K562 (cell line): ENCODE measurements at regions not wholly inside any gene's neighbourhood (a gene's known extent, or its start where the extent isn't known, plus 50 kb on each side); places are given as distances from the start of the nearest gene placed in this dataset.

Source experiments
- FOXA1 ChIP-seq: fragments of 450-650 bp; IDR thresholded peaks from 2 replicates; pipeline ENCODE4 v1.6.1; 2016; ENCODE audit warnings: mild to moderate bottlenecking, borderline replicate concordance
- GABPB1 ChIP-seq: sonication (generic); formaldehyde crosslinking; IDR thresholded peaks from 2 replicates; pipeline ENCODE4 v1.8.0; 2022; ENCODE audit warnings: mild to moderate bottlenecking, missing genetic modification reagents
- RBM25 ChIP-seq: fragments of 200-400 bp; formaldehyde crosslinking; IDR thresholded peaks from 2 replicates; pipeline ENCODE4 v1.6.1; 2018; ENCODE audit warnings: low read length, low read depth, moderate library complexity; ENCODE audit not compliant: severe bottlenecking
- TSC22D4 ChIP-seq: fragments of 450-650 bp; IDR thresholded peaks from 2 replicates; pipeline ENCODE4 v1.6.1; 2016; ENCODE audit warnings: missing genetic modification characterization, missing biosample characterization, control low read depth
- ZNF274 ChIP-seq: IDR thresholded peaks from 2 replicates; pipeline ENCODE4 v1.6.1; 2011; ENCODE audit warnings: low read depth, mild to moderate bottlenecking, low read length, moderate library complexity, borderline replicate concordance
- TF ChIP-seq, protein P1 (sequence below): fragments of 250-450 bp; sonication (Bioruptor Pico); IDR thresholded peaks from 2 replicates; pipeline ENCODE4 v1.5.0; 2020; ENCODE audit warnings: mild to moderate bottlenecking, borderline replicate concordance
- TF ChIP-seq, protein P2 (sequence below): sonication (generic); formaldehyde crosslinking; IDR thresholded peaks from 2 replicates; pipeline ENCODE4 v1.8.1; 2023; ENCODE audit warnings: mild to moderate bottlenecking, missing genetic modification reagents
- TF ChIP-seq, protein P3 (sequence below), 3 experiments: IDR thresholded peaks in 2 of 3; conservative IDR thresholded peaks in 1 of 3; 2 replicates each; pipeline ENCODE4 v1.5.1; 2011 to 2012; ENCODE audit warnings: low read length in 3 of 3, mild to moderate bottlenecking in 3 of 3, control low read depth in 2 of 3, improper control_type of control experiment in 1 of 3, inconsistent platforms in 1 of 3, low read depth in 1 of 3, mixed read lengths in 1 of 3, moderate library complexity in 1 of 3; ENCODE audit not compliant: insufficient read depth in 2 of 3
- TF ChIP-seq, protein P4 (sequence below), 2 experiments: fragments of 450-650 bp; formaldehyde crosslinking in 1 of 2; IDR thresholded peaks; 2 replicates each; pipeline versions ENCODE4 v1.4.0 to v1.6.1; 2014 to 2020; ENCODE audit warnings: mild to moderate bottlenecking in 2 of 2, borderline replicate concordance in 1 of 2, low read depth in 1 of 2

DNA sequence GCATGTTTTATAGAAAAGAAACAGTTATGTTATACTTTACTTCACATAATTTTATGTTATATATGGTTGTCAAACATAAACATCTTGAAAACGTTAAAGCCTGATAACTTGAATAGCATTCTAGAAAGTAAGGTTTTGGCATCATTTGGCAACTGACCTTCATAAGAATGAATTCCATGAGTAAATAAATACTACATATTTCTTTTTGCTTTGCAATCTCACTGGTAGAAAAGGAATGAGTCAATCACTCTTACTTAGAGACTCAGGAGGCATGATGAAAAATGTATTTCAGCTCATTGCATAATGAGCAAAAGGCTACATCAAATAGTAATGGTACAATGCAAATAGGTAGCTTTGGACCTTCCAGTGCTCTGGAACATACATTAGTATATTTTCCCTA lies 1381.9 kb downstream of the EFNB2 start:
- TF ChIP-seq, protein P1, sequence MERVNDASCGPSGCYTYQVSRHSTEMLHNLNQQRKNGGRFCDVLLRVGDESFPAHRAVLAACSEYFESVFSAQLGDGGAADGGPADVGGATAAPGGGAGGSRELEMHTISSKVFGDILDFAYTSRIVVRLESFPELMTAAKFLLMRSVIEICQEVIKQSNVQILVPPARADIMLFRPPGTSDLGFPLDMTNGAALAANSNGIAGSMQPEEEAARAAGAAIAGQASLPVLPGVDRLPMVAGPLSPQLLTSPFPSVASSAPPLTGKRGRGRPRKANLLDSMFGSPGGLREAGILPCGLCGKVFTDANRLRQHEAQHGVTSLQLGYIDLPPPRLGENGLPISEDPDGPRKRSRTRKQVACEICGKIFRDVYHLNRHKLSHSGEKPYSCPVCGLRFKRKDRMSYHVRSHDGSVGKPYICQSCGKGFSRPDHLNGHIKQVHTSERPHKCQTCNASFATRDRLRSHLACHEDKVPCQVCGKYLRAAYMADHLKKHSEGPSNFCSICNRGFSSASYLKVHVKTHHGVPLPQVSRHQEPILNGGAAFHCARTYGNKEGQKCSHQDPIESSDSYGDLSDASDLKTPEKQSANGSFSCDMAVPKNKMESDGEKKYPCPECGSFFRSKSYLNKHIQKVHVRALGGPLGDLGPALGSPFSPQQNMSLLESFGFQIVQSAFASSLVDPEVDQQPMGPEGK (CRISPR knock-in tag) = no peak
- TF ChIP-seq, protein P2, sequence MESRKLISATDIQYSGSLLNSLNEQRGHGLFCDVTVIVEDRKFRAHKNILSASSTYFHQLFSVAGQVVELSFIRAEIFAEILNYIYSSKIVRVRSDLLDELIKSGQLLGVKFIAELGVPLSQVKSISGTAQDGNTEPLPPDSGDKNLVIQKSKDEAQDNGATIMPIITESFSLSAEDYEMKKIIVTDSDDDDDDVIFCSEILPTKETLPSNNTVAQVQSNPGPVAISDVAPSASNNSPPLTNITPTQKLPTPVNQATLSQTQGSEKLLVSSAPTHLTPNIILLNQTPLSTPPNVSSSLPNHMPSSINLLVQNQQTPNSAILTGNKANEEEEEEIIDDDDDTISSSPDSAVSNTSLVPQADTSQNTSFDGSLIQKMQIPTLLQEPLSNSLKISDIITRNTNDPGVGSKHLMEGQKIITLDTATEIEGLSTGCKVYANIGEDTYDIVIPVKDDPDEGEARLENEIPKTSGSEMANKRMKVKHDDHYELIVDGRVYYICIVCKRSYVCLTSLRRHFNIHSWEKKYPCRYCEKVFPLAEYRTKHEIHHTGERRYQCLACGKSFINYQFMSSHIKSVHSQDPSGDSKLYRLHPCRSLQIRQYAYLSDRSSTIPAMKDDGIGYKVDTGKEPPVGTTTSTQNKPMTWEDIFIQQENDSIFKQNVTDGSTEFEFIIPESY (CRISPR knock-in tag) = no peak
- TF ChIP-seq GABPB1 (CRISPR knock-in tag) = no peak
- TF ChIP-seq RBM25 = no peak
- TF ChIP-seq, protein P3, sequence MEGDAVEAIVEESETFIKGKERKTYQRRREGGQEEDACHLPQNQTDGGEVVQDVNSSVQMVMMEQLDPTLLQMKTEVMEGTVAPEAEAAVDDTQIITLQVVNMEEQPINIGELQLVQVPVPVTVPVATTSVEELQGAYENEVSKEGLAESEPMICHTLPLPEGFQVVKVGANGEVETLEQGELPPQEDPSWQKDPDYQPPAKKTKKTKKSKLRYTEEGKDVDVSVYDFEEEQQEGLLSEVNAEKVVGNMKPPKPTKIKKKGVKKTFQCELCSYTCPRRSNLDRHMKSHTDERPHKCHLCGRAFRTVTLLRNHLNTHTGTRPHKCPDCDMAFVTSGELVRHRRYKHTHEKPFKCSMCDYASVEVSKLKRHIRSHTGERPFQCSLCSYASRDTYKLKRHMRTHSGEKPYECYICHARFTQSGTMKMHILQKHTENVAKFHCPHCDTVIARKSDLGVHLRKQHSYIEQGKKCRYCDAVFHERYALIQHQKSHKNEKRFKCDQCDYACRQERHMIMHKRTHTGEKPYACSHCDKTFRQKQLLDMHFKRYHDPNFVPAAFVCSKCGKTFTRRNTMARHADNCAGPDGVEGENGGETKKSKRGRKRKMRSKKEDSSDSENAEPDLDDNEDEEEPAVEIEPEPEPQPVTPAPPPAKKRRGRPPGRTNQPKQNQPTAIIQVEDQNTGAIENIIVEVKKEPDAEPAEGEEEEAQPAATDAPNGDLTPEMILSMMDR (IDR thresholded peaks at IDR 0.05 in 2 of 3, conservative IDR thresholded peaks at IDR 0.05 in 1 of 3; ENCODE audit: insufficient read depth in 2 of 3, low read depth in 1 of 3, low read length in 3 of 3) = no peak
- no peak for TF ChIP-seq FOXA1
- TF ChIP-seq ZNF274 = no peak
- TF ChIP-seq, protein P4, sequence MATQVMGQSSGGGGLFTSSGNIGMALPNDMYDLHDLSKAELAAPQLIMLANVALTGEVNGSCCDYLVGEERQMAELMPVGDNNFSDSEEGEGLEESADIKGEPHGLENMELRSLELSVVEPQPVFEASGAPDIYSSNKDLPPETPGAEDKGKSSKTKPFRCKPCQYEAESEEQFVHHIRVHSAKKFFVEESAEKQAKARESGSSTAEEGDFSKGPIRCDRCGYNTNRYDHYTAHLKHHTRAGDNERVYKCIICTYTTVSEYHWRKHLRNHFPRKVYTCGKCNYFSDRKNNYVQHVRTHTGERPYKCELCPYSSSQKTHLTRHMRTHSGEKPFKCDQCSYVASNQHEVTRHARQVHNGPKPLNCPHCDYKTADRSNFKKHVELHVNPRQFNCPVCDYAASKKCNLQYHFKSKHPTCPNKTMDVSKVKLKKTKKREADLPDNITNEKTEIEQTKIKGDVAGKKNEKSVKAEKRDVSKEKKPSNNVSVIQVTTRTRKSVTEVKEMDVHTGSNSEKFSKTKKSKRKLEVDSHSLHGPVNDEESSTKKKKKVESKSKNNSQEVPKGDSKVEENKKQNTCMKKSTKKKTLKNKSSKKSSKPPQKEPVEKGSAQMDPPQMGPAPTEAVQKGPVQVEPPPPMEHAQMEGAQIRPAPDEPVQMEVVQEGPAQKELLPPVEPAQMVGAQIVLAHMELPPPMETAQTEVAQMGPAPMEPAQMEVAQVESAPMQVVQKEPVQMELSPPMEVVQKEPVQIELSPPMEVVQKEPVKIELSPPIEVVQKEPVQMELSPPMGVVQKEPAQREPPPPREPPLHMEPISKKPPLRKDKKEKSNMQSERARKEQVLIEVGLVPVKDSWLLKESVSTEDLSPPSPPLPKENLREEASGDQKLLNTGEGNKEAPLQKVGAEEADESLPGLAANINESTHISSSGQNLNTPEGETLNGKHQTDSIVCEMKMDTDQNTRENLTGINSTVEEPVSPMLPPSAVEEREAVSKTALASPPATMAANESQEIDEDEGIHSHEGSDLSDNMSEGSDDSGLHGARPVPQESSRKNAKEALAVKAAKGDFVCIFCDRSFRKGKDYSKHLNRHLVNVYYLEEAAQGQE (IDR thresholded peaks at IDR 0.05; ENCODE audit: borderline replicate concordance) = no peak
- TF ChIP-seq, protein P4 (CRISPR knock-in tag; IDR thresholded peaks at IDR 0.05; ENCODE audit: low read depth) = no peak
- TF ChIP-seq TSC22D4 = no peak
